ENCODE measurements at regions not wholly inside any gene's neighbourhood (a gene's known extent, or its start where the extent isn't known, plus 50 kb on each side); places are given as distances from the start of the nearest gene placed in this dataset.

DNA sequence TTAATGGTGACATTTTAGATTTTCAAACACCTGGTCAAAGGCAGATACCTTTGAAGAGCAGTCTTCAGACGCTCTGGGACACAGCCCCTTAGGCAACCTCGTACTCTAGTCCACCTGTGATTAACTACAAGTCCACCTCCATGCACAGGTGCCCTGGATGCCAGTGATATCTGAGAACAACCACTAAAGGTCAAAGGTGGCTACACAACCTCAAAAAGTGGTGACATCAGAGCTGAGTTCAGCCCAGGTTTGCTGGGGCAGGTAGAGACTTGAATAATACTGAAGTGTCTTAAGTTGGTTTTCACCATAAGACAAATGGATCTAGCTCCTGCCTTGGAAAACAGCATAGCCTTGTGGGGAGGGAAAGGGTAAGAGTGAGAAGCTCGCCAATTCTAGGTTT, 143.4 kb upstream of the ADO start:
- TF ChIP-seq, protein P1, sequence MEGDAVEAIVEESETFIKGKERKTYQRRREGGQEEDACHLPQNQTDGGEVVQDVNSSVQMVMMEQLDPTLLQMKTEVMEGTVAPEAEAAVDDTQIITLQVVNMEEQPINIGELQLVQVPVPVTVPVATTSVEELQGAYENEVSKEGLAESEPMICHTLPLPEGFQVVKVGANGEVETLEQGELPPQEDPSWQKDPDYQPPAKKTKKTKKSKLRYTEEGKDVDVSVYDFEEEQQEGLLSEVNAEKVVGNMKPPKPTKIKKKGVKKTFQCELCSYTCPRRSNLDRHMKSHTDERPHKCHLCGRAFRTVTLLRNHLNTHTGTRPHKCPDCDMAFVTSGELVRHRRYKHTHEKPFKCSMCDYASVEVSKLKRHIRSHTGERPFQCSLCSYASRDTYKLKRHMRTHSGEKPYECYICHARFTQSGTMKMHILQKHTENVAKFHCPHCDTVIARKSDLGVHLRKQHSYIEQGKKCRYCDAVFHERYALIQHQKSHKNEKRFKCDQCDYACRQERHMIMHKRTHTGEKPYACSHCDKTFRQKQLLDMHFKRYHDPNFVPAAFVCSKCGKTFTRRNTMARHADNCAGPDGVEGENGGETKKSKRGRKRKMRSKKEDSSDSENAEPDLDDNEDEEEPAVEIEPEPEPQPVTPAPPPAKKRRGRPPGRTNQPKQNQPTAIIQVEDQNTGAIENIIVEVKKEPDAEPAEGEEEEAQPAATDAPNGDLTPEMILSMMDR (IDR thresholded peaks at IDR 0.05), result no peak
- TF ChIP-seq EZH2phosphoT487 (IDR thresholded peaks at IDR 0.05) (no peak), EZH2 (IDR thresholded peaks at IDR 0.05) (no peak)

Data from neural progenitor cell (in vitro differentiated cells).